PC-3 (cell line): ENCODE measurements at regions not wholly inside any gene's neighbourhood (a gene's known extent, or its start where the extent isn't known, plus 50 kb on each side); places are given as distances from the start of the nearest gene placed in this dataset.

Experiments used
- ATAC-seq: fragments of 200-7000 bp; cut with Tn5 transposase; 2 replicates; pipeline ENCODE4 v1.9.1; 2020; ENCODE audit warnings: mild to moderate bottlenecking, moderate library complexity
- BruUV-seq: library from RNA; stranded (reverse); fragments of 400-500 nt; replicated peaks from 2 replicates; lab custom pipeline; 2021; lab: Mats Ljungman, UMichigan
- CTCF ChIA-PET: fragments of 300-600 bp; sonication (Branson Sonifier 250); formaldehyde crosslinking; loops from one replicate; lab custom pipeline; 2022; ENCODE audit warnings: antibody characterized with exemption; lab: Charles Lee
- POLR2A ChIA-PET: fragments of 300-600 bp; sonication (Branson Sonifier 250); formaldehyde crosslinking; loops from one replicate; lab custom pipeline; 2022; ENCODE audit warnings: antibody characterized with exemption; ENCODE audit not compliant: unreplicated experiment; lab: Charles Lee
- DNase-seq: peaks from one replicate; pipeline ENCODE4 v3.0.0-alpha.2; 2015
- H2AFZ ChIP-seq: fragments of 300-600 bp; sonication (generic); 2 replicates; pipeline ENCODE4 v1.6.0; 2016; ENCODE audit warnings: antibody characterized with exemption, low read length
- H3F3A ChIP-seq: fragments of 300-600 bp; sonication (generic); one replicate; pipeline ENCODE4 v1.6.0; 2017; ENCODE audit warnings: antibody characterized with exemption, low read length, control low read depth, mild to moderate bottlenecking; ENCODE audit not compliant: unreplicated experiment
- H3K27ac ChIP-seq: fragments of 300-600 bp; sonication (generic); 2 replicates; pipeline ENCODE4 v1.5.1; 2016; ENCODE audit warnings: mild to moderate bottlenecking, low read length
- H3K27me3 ChIP-seq: fragments of 300-600 bp; sonication (generic); 2 replicates; pipeline ENCODE4 v1.6.1; 2016; ENCODE audit warnings: low read length, mixed read lengths
- H3K36me3 ChIP-seq: fragments of 300-600 bp; sonication (generic); 2 replicates; pipeline ENCODE4 v1.6.1; 2016; ENCODE audit warnings: low read depth, mixed run types, low read length, mixed read lengths
- H3K4me1 ChIP-seq: fragments of 300-600 bp; sonication (generic); 2 replicates; pipeline ENCODE4 v1.5.1; 2016; ENCODE audit warnings: low read length; ENCODE audit not compliant: insufficient read depth
- H3K4me2 ChIP-seq: fragments of 300-600 bp; sonication (generic); 2 replicates; pipeline ENCODE4 v1.6.0; 2016; ENCODE audit warnings: low read length
- H3K4me3 ChIP-seq: fragments of 300-600 bp; sonication (generic); 2 replicates; pipeline ENCODE4 v1.5.1; 2016; ENCODE audit warnings: mild to moderate bottlenecking, low read length, mixed read lengths
- H3K79me2 ChIP-seq: fragments of 300-600 bp; sonication (generic); 2 replicates; pipeline ENCODE4 v1.6.1; 2017; ENCODE audit warnings: low read length, mixed read lengths
- H3K9ac ChIP-seq: fragments of 300-600 bp; sonication (generic); 2 replicates; pipeline ENCODE4 v1.6.0; 2016; ENCODE audit warnings: mild to moderate bottlenecking, low read length
- H3K9me2 ChIP-seq: fragments of 300-600 bp; sonication (generic); replicated peaks from 2 replicates; pipeline ENCODE4 v1.6.1; 2016; ENCODE audit warnings: mixed run types, low read length, mixed read lengths
- H3K9me3 ChIP-seq: fragments of 300-600 bp; sonication (generic); 2 replicates; pipeline ENCODE4 v1.6.1; 2016; ENCODE audit warnings: low read length, mixed read lengths
- H4K20me1 ChIP-seq: fragments of 300-600 bp; sonication (generic); 2 replicates; pipeline ENCODE4 v1.6.1; 2016; ENCODE audit warnings: low read length, mixed read lengths
- EZH2 ChIP-seq: fragments of 300-600 bp; sonication (generic); IDR thresholded peaks from one replicate; pipeline ENCODE4 v1.6.1; 2017; ENCODE audit warnings: antibody characterized with exemption, mild to moderate bottlenecking, low read length; ENCODE audit not compliant: unreplicated experiment
- EZH2phosphoT487 ChIP-seq: fragments of 300-600 bp; sonication (generic); IDR thresholded peaks from 2 replicates; pipeline ENCODE4 v1.6.1; 2018; ENCODE audit warnings: mild to moderate bottlenecking, antibody characterized with exemption, low read length, borderline replicate concordance
- intact Hi-C: fragments of 100-400 bp; cut with micrococcal nuclease; formaldehyde crosslinking; loops from 2 replicates; pipeline ENCODE4 v1.9.0; 2023
- TF ChIP-seq, protein P1 (sequence below): fragments of 300-600 bp; sonication (generic); conservative IDR thresholded peaks from 2 replicates; pipeline ENCODE4 v1.5.1; 2017; ENCODE audit warnings: antibody characterized with exemption, low read depth, mild to moderate bottlenecking, low read length

DNA sequence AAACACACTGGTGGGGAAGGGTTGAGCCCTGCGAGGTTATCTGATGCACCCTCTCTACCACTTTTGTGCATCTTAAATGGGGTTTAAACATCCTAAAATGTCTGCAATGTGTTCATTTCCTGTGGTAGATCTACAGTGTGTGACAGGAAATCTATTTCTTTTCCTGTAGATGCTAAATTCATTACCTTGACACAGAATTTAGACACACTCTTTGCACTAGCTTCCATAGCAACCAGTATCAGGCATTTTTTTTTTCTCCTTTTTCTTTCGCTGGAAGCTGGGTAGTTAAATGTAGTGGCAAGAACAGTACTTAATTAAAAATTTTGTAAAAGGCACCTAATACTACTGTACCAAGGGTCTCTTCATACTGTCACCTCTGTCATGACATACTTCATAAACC is 141.1 kb downstream of the RFPL4B start:
- H3K4me1 ChIP-seq: no peaks in the 10 kb centered on the region
- no peak for DNase-seq
- no peaks in the 10 kb centered on the region for H3K9me3 ChIP-seq
- no peak overlapping the region for H2AFZ ChIP-seq
- no peaks in the 10 kb centered on the region for H3K36me3 ChIP-seq
- ATAC-seq: no peak
- no peak overlapping the region for H3K9ac ChIP-seq
- H3K27me3 ChIP-seq: no peaks in the 10 kb centered on the region
- intact Hi-C loops: no loop called here
- no peaks in the 10 kb centered on the region for H3K79me2 ChIP-seq
- ChIA-PET POLR2A (no interaction called here), CTCF (no interaction called here)
- no peaks in the 10 kb centered on the region for H4K20me1 ChIP-seq
- no peaks in the 10 kb centered on the region for H3K9me2 ChIP-seq
- H3F3A ChIP-seq: no peaks in the 10 kb centered on the region
- no peak overlapping the region for H3K27ac ChIP-seq
- no peak overlapping the region for H3K4me3 ChIP-seq
- no TSS peak for BruUV-seq
- H3K4me2 ChIP-seq: no peak overlapping the region
- TF ChIP-seq, protein P1, sequence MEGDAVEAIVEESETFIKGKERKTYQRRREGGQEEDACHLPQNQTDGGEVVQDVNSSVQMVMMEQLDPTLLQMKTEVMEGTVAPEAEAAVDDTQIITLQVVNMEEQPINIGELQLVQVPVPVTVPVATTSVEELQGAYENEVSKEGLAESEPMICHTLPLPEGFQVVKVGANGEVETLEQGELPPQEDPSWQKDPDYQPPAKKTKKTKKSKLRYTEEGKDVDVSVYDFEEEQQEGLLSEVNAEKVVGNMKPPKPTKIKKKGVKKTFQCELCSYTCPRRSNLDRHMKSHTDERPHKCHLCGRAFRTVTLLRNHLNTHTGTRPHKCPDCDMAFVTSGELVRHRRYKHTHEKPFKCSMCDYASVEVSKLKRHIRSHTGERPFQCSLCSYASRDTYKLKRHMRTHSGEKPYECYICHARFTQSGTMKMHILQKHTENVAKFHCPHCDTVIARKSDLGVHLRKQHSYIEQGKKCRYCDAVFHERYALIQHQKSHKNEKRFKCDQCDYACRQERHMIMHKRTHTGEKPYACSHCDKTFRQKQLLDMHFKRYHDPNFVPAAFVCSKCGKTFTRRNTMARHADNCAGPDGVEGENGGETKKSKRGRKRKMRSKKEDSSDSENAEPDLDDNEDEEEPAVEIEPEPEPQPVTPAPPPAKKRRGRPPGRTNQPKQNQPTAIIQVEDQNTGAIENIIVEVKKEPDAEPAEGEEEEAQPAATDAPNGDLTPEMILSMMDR: no peak
- no peak for TF ChIP-seq EZH2phosphoT487
- no peak for TF ChIP-seq EZH2

DNA sequence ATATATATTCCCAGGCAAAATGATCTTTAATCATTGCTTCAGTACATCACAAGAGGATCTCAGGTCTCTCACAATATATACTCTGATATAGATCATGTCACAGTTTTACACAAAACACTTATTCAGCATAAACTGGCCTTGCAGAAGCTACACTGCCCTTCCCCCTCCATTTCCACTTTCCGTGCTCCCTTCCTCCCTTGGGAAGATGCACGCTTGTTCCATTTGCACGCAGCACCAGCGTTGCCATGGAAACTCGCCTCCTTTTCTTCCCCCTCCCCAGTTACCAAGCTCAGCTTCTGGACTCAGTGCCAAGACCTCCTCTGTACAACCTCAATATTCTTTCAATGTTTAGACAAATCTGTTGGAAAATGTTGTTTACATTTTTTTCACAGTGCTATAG is 154.6 kb downstream of the RFPL4B start:
- H3K27ac ChIP-seq: no peak overlapping the region
- ATAC-seq: no peak
- H3K9ac ChIP-seq: no peak overlapping the region
- H3K4me3 ChIP-seq: no peak overlapping the region
- H3K9me3 ChIP-seq: no peaks in the 10 kb centered on the region
- POLR2A ChIA-PET: no interaction called here
- H3K79me2 ChIP-seq: no peaks in the 10 kb centered on the region
- no TSS peak for BruUV-seq
- no peaks in the 10 kb centered on the region for H3K4me1 ChIP-seq
- intact Hi-C loops: no loop called here
- no peaks in the 10 kb centered on the region for H3K9me2 ChIP-seq
- H3K36me3 ChIP-seq: no peaks in the 10 kb centered on the region
- no peak overlapping the region for H2AFZ ChIP-seq
- H3F3A ChIP-seq: no peaks in the 10 kb centered on the region
- TF ChIP-seq EZH2 (no peak), EZH2phosphoT487 (no peak)
- TF ChIP-seq, protein P1: no peak
- CTCF ChIA-PET: no interaction called here
- H3K27me3 ChIP-seq: no peaks in the 10 kb centered on the region
- no peak overlapping the region for H3K4me2 ChIP-seq
- no peak for DNase-seq
- no peaks in the 10 kb centered on the region for H4K20me1 ChIP-seq

- H3K9me2 ChIP-seq: no peaks in the 10 kb centered on the region
- no peaks in the 10 kb centered on the region for H4K20me1 ChIP-seq
- H3F3A ChIP-seq: no peaks in the 10 kb centered on the region
- BruUV-seq: no TSS peak
- POLR2A ChIA-PET: no interaction called here
- peak; percentile 67; the same call in 1 of the 2 replicates for ATAC-seq
- peak overlapping the region; percentile 31; the same call in 1 of the 2 replicates for H3K4me2 ChIP-seq
- H2AFZ ChIP-seq: 0 out of 2 replicates have a peak overlapping the region, but pooled peaks have one; percentile 15
- DNase-seq: peak; percentile 43
- no peak overlapping the region for H3K27ac ChIP-seq
- H3K36me3 ChIP-seq: no peaks in the 10 kb centered on the region
- no peaks in the 10 kb centered on the region for H3K79me2 ChIP-seq
- no peaks in the 10 kb centered on the region for H3K4me1 ChIP-seq
- intact Hi-C loops: no loop called here
- H3K27me3 ChIP-seq: no peaks in the 10 kb centered on the region
- no peak for TF ChIP-seq EZH2phosphoT487
- TF ChIP-seq, protein P1: peak; percentile 54
- no peaks in the 10 kb centered on the region for H3K9me3 ChIP-seq
- CTCF ChIA-PET: no interaction called here
- H3K4me3 ChIP-seq: no peak overlapping the region
- no peak overlapping the region for H3K9ac ChIP-seq
Measured at GRCh38 chr6:112502351-112503090, 155.4 kb downstream of the RFPL4B start.
